WTC11 (cell line): ENCODE measurements at regions not wholly inside any gene's neighbourhood (a gene's known extent, or its start where the extent isn't known, plus 50 kb on each side); places are given as distances from the start of the nearest gene placed in this dataset.

Experiments
- ATF1 ChIP-seq: sonication (generic); formaldehyde crosslinking; IDR thresholded peaks from 2 replicates; pipeline ENCODE4 v1.8.1; 2023; ENCODE audit warnings: mild to moderate bottlenecking, moderate library complexity, missing genetic modification reagents
- CREB1 ChIP-seq: sonication (generic); formaldehyde crosslinking; IDR thresholded peaks from 2 replicates; pipeline ENCODE4 v1.8.0; 2023; ENCODE audit warnings: mild to moderate bottlenecking, missing genetic modification reagents
- CREM ChIP-seq: sonication (generic); formaldehyde crosslinking; IDR thresholded peaks from 2 replicates; pipeline ENCODE4 v1.8.1; 2022; ENCODE audit warnings: mild to moderate bottlenecking, missing genetic modification reagents, moderate library complexity
- ESRRA ChIP-seq: sonication (generic); formaldehyde crosslinking; IDR thresholded peaks from 2 replicates; pipeline ENCODE4 v1.8.1; 2022; ENCODE audit warnings: mild to moderate bottlenecking, missing genetic modification reagents, borderline replicate concordance
- FOXJ3 ChIP-seq: sonication (generic); formaldehyde crosslinking; IDR thresholded peaks from 2 replicates; pipeline ENCODE4 v1.9.0; 2021; ENCODE audit warnings: missing genetic modification reagents, mild to moderate bottlenecking, borderline replicate concordance
- RELA ChIP-seq: sonication (generic); formaldehyde crosslinking; IDR thresholded peaks from 2 replicates; pipeline ENCODE4 v1.8.1; 2022; ENCODE audit warnings: missing genetic modification reagents, mild to moderate bottlenecking, borderline replicate concordance
- SMAD3 ChIP-seq: sonication (generic); formaldehyde crosslinking; IDR thresholded peaks from 2 replicates; pipeline ENCODE4 v1.8.0; 2022; ENCODE audit warnings: missing genetic modification reagents, mild to moderate bottlenecking, borderline replicate concordance
- SP1 ChIP-seq: sonication (generic); formaldehyde crosslinking; conservative IDR thresholded peaks from 2 replicates; pipeline ENCODE4 v1.8.1; 2022; ENCODE audit warnings: missing genetic modification reagents
- TEAD4 ChIP-seq: sonication (generic); formaldehyde crosslinking; IDR thresholded peaks from 2 replicates; pipeline ENCODE4 v1.8.0; 2022; ENCODE audit warnings: mild to moderate bottlenecking, missing genetic modification reagents
- ZNF219 ChIP-seq: sonication (generic); formaldehyde crosslinking; IDR thresholded peaks from 2 replicates; pipeline ENCODE4 v1.8.0; 2023; ENCODE audit warnings: missing genetic modification reagents, mild to moderate bottlenecking, borderline replicate concordance
- ZNF425 ChIP-seq: fragments of 250-450 bp; sonication (Bioruptor Pico); conservative IDR thresholded peaks from 2 replicates; pipeline ENCODE4 v1.9.0; 2021; ENCODE audit warnings: mild to moderate bottlenecking
- TF ChIP-seq, protein P1 (sequence below): sonication (generic); formaldehyde crosslinking; IDR thresholded peaks from 2 replicates; pipeline ENCODE4 v1.8.0; 2022; ENCODE audit warnings: mild to moderate bottlenecking, missing genetic modification reagents
- TF ChIP-seq, protein P2 (sequence below): fragments of 200-600 bp; IDR thresholded peaks from 2 replicates; pipeline ENCODE4 v1.8.0; 2022; ENCODE audit warnings: antibody characterized with exemption
- TF ChIP-seq, protein P3 (sequence below): sonication (generic); formaldehyde crosslinking; IDR thresholded peaks from 2 replicates; pipeline ENCODE4 v1.8.1; 2023; ENCODE audit warnings: mild to moderate bottlenecking, moderate library complexity, missing genetic modification reagents

DNA sequence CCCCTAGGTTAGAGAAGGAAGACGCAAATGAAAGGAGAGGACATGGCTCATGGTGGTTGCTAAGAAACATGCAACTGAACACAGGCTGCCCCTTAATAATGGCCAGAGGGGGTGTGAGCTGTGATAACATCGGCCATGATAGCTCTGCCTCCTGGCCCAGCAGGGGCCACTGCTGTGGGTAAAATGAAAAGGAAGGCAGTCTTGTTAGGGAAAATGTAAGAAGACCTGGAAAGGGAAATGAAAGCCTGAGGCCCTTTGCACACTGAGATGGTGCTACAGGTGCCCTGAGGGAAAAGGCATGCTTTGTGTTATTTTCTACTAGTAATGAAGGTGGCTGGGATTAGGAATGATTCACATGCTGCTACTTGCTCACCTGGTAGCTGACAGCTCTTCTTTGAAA, 123.6 kb upstream of the MID1 start:
- no peak for TF ChIP-seq ESRRA (CRISPR knock-in tag)
- no peak for TF ChIP-seq CREB1 (CRISPR knock-in tag)
- TF ChIP-seq, protein P1, sequence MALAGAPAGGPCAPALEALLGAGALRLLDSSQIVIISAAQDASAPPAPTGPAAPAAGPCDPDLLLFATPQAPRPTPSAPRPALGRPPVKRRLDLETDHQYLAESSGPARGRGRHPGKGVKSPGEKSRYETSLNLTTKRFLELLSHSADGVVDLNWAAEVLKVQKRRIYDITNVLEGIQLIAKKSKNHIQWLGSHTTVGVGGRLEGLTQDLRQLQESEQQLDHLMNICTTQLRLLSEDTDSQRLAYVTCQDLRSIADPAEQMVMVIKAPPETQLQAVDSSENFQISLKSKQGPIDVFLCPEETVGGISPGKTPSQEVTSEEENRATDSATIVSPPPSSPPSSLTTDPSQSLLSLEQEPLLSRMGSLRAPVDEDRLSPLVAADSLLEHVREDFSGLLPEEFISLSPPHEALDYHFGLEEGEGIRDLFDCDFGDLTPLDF (CRISPR knock-in tag): no peak
- TF ChIP-seq, protein P2, sequence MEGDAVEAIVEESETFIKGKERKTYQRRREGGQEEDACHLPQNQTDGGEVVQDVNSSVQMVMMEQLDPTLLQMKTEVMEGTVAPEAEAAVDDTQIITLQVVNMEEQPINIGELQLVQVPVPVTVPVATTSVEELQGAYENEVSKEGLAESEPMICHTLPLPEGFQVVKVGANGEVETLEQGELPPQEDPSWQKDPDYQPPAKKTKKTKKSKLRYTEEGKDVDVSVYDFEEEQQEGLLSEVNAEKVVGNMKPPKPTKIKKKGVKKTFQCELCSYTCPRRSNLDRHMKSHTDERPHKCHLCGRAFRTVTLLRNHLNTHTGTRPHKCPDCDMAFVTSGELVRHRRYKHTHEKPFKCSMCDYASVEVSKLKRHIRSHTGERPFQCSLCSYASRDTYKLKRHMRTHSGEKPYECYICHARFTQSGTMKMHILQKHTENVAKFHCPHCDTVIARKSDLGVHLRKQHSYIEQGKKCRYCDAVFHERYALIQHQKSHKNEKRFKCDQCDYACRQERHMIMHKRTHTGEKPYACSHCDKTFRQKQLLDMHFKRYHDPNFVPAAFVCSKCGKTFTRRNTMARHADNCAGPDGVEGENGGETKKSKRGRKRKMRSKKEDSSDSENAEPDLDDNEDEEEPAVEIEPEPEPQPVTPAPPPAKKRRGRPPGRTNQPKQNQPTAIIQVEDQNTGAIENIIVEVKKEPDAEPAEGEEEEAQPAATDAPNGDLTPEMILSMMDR: no peak
- no peak for TF ChIP-seq SP1
- TF ChIP-seq ZNF219: no peak
- TF ChIP-seq CREM: no peak
- no peak for TF ChIP-seq FOXJ3 (CRISPR knock-in tag)
- TF ChIP-seq ATF1 (CRISPR knock-in tag): no peak
- TF ChIP-seq ZNF425 (CRISPR knock-in tag): no peak
- TF ChIP-seq RELA (CRISPR knock-in tag): no peak
- TF ChIP-seq, protein P3, sequence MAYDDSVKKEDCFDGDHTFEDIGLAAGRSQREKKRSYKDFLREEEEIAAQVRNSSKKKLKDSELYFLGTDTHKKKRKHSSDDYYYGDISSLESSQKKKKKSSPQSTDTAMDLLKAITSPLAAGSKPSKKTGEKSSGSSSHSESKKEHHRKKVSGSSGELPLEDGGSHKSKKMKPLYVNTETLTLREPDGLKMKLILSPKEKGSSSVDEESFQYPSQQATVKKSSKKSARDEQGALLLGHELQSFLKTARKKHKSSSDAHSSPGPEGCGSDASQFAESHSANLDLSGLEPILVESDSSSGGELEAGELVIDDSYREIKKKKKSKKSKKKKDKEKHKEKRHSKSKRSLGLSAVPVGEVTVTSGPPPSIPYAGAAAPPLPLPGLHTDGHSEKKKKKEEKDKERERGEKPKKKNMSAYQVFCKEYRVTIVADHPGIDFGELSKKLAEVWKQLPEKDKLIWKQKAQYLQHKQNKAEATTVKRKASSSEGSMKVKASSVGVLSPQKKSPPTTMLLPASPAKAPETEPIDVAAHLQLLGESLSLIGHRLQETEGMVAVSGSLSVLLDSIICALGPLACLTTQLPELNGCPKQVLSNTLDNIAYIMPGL (CRISPR knock-in tag): no peak
- TF ChIP-seq SMAD3: no peak
- no peak for TF ChIP-seq TEAD4 (CRISPR knock-in tag)
